ENCODE measurements at regions not wholly inside any gene's neighbourhood (a gene's known extent, or its start where the extent isn't known, plus 50 kb on each side); places are given as distances from the start of the nearest gene placed in this dataset.

DNA sequence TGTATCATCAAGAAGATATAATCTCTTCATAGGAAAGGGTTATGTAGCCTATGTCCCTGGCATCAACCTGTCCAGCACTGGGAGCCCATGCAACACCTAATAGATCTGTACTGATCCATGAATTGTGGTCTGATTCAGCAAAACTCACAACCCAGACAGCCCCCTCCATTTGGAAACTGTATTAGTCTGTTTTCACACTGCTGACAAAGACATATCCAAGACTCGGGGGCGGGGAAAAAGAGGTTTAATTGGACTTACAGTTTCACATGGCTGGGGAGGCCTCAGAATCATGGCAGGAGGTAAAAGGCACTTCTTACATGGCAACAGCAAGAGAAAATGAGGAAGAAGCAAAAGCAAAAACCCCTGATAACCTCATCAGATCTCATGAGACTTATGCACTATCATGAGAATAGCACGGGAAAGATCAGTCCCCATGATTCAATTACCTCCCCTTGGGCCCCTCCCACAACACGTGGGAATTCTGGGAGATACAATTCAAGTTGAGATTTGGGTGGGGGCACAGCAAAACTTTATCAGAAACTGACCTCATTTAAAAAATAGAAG lies 83.3 kb downstream of the TRIM42 start:
- no peak for DNase-seq (ENCODE audit: low read depth)
- H3K4me3 ChIP-seq (replicated peaks; ENCODE audit: low read depth, low read length): no peak overlapping the region
- TF ChIP-seq, protein P1, sequence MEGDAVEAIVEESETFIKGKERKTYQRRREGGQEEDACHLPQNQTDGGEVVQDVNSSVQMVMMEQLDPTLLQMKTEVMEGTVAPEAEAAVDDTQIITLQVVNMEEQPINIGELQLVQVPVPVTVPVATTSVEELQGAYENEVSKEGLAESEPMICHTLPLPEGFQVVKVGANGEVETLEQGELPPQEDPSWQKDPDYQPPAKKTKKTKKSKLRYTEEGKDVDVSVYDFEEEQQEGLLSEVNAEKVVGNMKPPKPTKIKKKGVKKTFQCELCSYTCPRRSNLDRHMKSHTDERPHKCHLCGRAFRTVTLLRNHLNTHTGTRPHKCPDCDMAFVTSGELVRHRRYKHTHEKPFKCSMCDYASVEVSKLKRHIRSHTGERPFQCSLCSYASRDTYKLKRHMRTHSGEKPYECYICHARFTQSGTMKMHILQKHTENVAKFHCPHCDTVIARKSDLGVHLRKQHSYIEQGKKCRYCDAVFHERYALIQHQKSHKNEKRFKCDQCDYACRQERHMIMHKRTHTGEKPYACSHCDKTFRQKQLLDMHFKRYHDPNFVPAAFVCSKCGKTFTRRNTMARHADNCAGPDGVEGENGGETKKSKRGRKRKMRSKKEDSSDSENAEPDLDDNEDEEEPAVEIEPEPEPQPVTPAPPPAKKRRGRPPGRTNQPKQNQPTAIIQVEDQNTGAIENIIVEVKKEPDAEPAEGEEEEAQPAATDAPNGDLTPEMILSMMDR (IDR thresholded peaks at IDR 0.05; ENCODE audit: low read length, missing control alignments): no peak

DNA sequence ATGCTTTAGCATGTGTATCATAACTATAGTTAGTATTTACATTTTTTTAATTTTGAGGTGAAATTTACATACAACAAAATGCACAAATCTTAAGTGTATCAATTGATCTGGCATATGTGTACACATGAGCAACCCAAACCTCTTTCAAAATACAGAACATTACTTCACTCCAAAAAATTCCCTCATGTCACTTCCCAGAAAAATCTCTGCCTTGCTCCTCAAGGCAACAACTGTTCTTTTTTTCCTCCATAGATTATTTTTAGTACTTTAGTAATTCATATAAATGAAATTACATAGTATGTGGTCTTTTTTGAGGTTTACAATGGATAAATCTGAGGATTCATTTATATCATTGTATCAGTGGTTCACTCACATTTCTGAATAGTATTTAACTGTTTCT lies 84.9 kb downstream of the TRIM42 start:
- TF ChIP-seq, protein P1 (IDR thresholded peaks at IDR 0.05; ENCODE audit: low read length, missing control alignments): no peak
- no peak overlapping the region for H3K4me3 ChIP-seq (replicated peaks; ENCODE audit: low read depth, low read length)
- no peak for DNase-seq (ENCODE audit: low read depth)

DNA sequence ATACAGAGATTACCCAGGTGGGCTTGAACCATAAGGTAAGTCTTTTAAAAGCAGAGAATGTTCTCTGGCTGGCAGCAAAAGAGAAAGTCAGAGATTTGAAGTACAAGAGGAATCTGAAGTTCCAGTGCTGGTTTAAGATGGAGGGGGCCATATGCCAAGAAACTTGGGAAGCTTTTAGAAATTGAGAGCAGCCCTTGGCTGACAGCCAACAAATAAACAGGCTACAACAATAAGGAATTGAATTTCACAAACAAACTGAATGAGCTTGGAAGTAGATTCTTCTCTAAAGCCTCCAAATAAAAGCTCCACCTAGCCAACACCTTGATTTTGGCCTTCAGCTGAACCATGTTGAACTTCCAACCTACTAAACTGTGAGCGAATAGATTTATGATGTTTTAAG lies 85.7 kb downstream of the TRIM42 start:
- no peak for DNase-seq (ENCODE audit: low read depth)
- H3K4me3 ChIP-seq (replicated peaks; ENCODE audit: low read depth, low read length): no peak overlapping the region
- TF ChIP-seq, protein P1 (IDR thresholded peaks at IDR 0.05; ENCODE audit: low read length, missing control alignments): no peak

DNA sequence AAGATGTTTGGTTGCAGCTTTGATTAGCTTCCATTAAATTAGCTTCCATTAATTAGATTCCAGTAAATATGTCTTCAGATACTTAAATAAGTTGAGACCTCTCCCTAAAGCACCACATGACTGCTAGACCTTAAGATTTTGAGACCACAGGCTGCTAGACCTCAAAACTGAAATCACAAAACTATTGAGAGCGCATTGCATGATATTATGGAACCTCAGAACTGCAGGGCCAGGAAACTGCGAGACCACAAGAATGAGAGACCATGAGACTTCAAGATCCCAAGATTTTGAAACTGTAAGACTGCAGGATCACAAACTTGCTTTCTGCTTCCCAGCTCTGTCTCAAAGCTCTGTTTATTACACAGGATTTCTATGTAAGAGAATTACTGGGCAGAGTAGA lies 87.4 kb downstream of the TRIM42 start:
- H3K4me3 ChIP-seq (replicated peaks; ENCODE audit: low read depth, low read length): no peak overlapping the region
- no peak for DNase-seq (ENCODE audit: low read depth)
- TF ChIP-seq, protein P1 (IDR thresholded peaks at IDR 0.05; ENCODE audit: low read length, missing control alignments): no peak

DNA sequence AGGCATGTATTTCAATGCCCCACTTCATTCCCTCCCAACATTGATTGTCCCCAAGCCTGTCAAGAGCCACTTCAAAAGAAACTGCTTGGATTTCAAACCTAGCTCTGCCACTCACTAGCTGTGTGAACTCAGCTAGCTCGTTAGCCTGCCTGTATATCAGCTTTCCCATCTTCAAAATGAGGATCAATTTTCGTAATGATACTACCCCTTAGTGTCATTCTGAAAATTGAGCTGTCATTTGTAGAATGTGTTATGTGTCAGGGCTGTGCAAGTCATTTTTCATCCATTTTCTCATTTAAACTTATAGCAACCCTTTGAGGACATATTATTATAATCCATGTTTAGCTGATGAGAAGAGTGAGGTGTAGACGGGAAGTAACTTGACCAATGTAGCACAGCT lies 88.6 kb downstream of the TRIM42 start:
- DNase-seq (ENCODE audit: low read depth): no peak
- H3K4me3 ChIP-seq (replicated peaks; ENCODE audit: low read depth, low read length): no peak overlapping the region
- TF ChIP-seq, protein P1 (IDR thresholded peaks at IDR 0.05; ENCODE audit: low read length, missing control alignments): no peak

DNA sequence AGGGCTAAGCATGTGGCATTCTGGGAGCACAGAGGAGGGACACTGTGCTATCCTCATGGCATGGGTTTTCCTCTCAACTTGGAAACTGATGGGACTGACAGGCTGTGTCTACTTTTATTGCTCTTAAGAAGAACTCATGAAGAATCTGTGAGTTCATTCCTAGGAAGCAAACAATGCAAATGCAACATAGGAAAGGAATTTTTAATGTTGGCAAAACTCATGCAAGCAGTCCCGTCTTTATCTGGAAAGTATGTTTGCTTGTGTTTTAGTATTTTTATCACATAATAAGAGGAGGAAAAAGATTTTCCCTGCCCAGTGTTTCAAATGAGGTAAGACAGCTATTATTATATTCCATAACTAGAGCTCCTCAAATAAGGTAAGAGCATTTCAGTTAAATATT lies 89.7 kb downstream of the TRIM42 start:
- no peak for DNase-seq (ENCODE audit: low read depth)
- no peak overlapping the region for H3K4me3 ChIP-seq (replicated peaks; ENCODE audit: low read depth, low read length)
- TF ChIP-seq, protein P1 (IDR thresholded peaks at IDR 0.05; ENCODE audit: low read length, missing control alignments): no peak

DNA sequence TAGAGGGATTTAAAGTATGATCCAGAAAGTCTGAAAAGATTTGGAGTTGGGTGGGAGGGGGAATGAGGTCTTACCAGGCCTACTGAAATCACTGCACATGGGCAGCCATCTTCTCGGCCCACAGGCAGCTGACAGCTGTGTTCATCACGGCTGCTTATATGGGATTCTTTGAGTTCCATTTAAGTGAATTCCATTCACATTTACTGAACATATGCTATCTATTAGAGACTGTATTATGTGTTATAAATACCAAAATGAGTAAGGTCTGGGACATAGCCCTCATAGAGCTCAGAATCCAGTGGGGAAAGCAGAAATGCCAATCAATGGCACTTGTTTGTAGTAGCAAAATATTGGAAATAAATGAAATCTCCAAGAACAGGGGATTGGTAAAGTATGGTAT lies 91.1 kb downstream of the TRIM42 start:
- no peak for DNase-seq (ENCODE audit: low read depth)
- TF ChIP-seq, protein P1 (IDR thresholded peaks at IDR 0.05; ENCODE audit: low read length, missing control alignments): no peak
- no peak overlapping the region for H3K4me3 ChIP-seq (replicated peaks; ENCODE audit: low read depth, low read length)

Measured in fibroblast of pulmonary artery (primary cell).